ENCODE measurements at regions not wholly inside any gene's neighbourhood (a gene's known extent, or its start where the extent isn't known, plus 50 kb on each side); places are given as distances from the start of the nearest gene placed in this dataset.

DNA sequence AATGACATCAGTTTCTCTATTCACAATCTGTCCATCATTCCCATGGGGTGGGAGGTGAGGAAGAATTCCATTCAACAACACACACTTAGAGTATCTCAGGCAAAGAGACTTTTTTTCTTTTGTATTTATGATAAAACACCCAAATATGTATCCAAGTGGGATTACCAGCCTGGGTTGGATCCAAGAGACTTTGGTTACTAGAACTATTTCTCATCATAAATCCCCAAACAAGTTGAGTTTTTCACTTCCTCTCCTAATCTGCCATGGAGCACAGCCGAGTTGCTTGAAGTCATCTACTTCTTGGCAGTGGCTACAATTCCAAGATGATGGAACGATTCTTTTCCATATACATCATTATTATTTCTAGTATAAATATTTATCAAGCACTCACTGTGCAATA, 209.2 kb upstream of the HMGA2 start:
- TF ChIP-seq, protein P1, sequence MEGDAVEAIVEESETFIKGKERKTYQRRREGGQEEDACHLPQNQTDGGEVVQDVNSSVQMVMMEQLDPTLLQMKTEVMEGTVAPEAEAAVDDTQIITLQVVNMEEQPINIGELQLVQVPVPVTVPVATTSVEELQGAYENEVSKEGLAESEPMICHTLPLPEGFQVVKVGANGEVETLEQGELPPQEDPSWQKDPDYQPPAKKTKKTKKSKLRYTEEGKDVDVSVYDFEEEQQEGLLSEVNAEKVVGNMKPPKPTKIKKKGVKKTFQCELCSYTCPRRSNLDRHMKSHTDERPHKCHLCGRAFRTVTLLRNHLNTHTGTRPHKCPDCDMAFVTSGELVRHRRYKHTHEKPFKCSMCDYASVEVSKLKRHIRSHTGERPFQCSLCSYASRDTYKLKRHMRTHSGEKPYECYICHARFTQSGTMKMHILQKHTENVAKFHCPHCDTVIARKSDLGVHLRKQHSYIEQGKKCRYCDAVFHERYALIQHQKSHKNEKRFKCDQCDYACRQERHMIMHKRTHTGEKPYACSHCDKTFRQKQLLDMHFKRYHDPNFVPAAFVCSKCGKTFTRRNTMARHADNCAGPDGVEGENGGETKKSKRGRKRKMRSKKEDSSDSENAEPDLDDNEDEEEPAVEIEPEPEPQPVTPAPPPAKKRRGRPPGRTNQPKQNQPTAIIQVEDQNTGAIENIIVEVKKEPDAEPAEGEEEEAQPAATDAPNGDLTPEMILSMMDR (IDR thresholded peaks at IDR 0.05): no peak
- TF ChIP-seq POLR2AphosphoS5 (IDR thresholded peaks at IDR 0.05; ENCODE audit: low read depth, low read length): no peak
- TF ChIP-seq TCF7L2 (IDR thresholded peaks at IDR 0.05; ENCODE audit: low read depth, low read length): no peak

Data from Panc1 (cell line).